Upper lobe of left lung (tissue), 6 donors: ENCODE measurements at regions not wholly inside any gene's neighbourhood (a gene's known extent, or its start where the extent isn't known, plus 50 kb on each side); places are given as distances from the start of the nearest gene placed in this dataset.

Experiments used
- ATAC-seq, 2 donors: fragments of 200-7000 bp; cut with Tn5 transposase; one replicate each; pipeline ENCODE4 v1.9.1; 2022; ENCODE audit warnings: mild to moderate bottlenecking in 2 of 2, moderate library complexity in 2 of 2; ENCODE audit not compliant: low FRiP score in 2 of 2
- DNase-seq, 2 donors: peaks; one replicate each; pipeline ENCODE4 v3.0.0-alpha.2; 2019 to 2020
- H3K27ac ChIP-seq, 4 donors: fragments of 200-600 bp; sonication (generic); one replicate each; pipeline ENCODE4 v1.5.1; 2016 to 2019
- H3K27me3 ChIP-seq, 4 donors: fragments of 200-600 bp; sonication (generic); one replicate each; pipeline ENCODE4 v1.5.1; 2017 to 2019
- H3K36me3 ChIP-seq, 4 donors: fragments of 200-600 bp; sonication (generic); one replicate each; pipeline ENCODE4 v1.5.1; 2016 to 2019
- H3K4me1 ChIP-seq, 4 donors: fragments of 200-600 bp; sonication (generic); one replicate each; pipeline ENCODE4 v1.5.1; 2018 to 2019
- H3K4me3 ChIP-seq, 4 donors: fragments of 200-600 bp; sonication (generic); one replicate each; pipeline ENCODE4 v1.5.1; 2017 to 2019; ENCODE audit warnings: mild to moderate bottlenecking in 2 of 4, moderate library complexity in 1 of 4
- H3K9me3 ChIP-seq, 4 donors: fragments of 200-600 bp; sonication (generic); one replicate each; pipeline ENCODE4 v1.5.1; 2018 to 2019
- EP300 ChIP-seq, 4 donors: sonication (generic); formaldehyde crosslinking; IDR thresholded peaks; one replicate each; pipeline ENCODE4 v1.5.1; 2017; ENCODE audit warnings: antibody characterized with exemption in 4 of 4, control low read depth in 2 of 4
- POLR2A ChIP-seq, 4 donors: fragments of 450-650 bp; IDR thresholded peaks; one replicate each; pipeline ENCODE4 v1.5.1; 2016 to 2017; ENCODE audit warnings: antibody characterized with exemption in 4 of 4, mild to moderate bottlenecking in 2 of 4
- POLR2AphosphoS5 ChIP-seq, 2 donors: sonication (generic); formaldehyde crosslinking; IDR thresholded peaks; one replicate each; pipeline ENCODE4 v1.5.1; 2017; ENCODE audit warnings: antibody characterized with exemption in 2 of 2
- WGBS, 2 donors: methylation state at CpG; one replicate each; pipeline ENCODE4 v1.1.5; 2017 to 2018; 5-methylcytosine and 5-hydroxymethylcytosine counted together
- TF ChIP-seq, protein P1 (sequence below), 6 experiments: fragments of 450-650 bp in 4 of 6; fragments of 200-600 bp in 2 of 6; sonication (generic) in 2 of 6; IDR thresholded peaks; one replicate each; pipeline ENCODE4 v1.5.1; 2016 to 2019; ENCODE audit warnings: antibody characterized with exemption in 6 of 6
- donor health status: DM: no; HTN: no; CAD: no; lungs with moderate emphysema.
- donor health status: DM: no; HTN: yes; CAD: no; lungs with severe emphysema.

DNA sequence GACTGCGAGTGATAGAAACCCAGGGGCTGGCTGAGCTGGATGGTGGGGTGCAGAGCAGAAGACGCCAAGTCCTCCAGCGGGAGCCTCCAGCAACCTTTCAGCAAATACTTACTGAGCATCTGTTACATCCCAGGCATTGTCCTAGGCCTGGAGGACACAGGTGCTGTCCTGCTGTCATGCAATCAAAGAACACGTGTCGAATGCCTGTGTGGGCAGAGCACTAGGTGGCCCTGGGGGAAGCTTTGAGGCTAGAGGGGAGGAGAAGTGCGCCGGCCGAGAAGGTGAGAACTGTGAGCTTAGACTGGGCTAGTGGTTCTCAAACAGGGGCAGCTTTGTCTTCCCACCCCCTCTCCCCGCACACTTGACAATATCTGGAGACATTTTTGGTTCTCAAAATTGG lies 233.6 kb downstream of the BMP7 start:
- DNase-seq, result no peak
- WGBS, 2 donors, result 80 to 86% methylated on average over 9 of the region's 9 CpGs
- TF ChIP-seq, protein P1, sequence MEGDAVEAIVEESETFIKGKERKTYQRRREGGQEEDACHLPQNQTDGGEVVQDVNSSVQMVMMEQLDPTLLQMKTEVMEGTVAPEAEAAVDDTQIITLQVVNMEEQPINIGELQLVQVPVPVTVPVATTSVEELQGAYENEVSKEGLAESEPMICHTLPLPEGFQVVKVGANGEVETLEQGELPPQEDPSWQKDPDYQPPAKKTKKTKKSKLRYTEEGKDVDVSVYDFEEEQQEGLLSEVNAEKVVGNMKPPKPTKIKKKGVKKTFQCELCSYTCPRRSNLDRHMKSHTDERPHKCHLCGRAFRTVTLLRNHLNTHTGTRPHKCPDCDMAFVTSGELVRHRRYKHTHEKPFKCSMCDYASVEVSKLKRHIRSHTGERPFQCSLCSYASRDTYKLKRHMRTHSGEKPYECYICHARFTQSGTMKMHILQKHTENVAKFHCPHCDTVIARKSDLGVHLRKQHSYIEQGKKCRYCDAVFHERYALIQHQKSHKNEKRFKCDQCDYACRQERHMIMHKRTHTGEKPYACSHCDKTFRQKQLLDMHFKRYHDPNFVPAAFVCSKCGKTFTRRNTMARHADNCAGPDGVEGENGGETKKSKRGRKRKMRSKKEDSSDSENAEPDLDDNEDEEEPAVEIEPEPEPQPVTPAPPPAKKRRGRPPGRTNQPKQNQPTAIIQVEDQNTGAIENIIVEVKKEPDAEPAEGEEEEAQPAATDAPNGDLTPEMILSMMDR (IDR thresholded peaks at IDR 0.05), result no peak
- no peak for TF ChIP-seq POLR2AphosphoS5 (IDR thresholded peaks at IDR 0.05)
- TF ChIP-seq EP300 (IDR thresholded peaks at IDR 0.05), result no peak
- no peak for TF ChIP-seq POLR2A (IDR thresholded peaks at IDR 0.05)
- no peak overlapping the region for H3K4me3 ChIP-seq
- ATAC-seq, result no peak
- H3K4me1 ChIP-seq, result no peaks in the 10 kb centered on the region
- H3K27me3 ChIP-seq, result no peaks in the 10 kb centered on the region
- H3K36me3 ChIP-seq, result no peaks in the 10 kb centered on the region
- H3K27ac ChIP-seq, result no peak overlapping the region
- peaks cover 0 to 6% (median 0%) of the 10 kb centered on the region in 4 donors for H3K9me3 ChIP-seq

DNA sequence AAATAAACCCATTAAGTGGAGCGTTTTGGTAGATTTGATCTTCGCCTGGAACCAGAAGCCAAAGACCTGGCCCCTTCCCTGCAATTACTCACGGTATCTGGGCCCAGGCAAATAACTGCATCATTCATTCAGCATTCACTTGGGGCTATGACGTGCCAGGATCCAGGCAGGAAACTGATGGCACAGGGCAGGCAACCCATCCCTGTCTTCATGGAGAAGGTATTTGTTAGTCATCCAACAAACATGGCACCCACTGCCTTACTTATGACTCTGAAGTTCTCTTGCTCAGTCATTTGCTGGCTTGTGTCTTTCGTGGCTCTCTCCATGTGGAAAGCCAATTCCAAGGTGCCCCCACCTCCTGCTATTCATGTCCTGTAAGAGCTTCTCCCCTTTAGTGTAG lies 232.4 kb downstream of the BMP7 start:
- no peak for TF ChIP-seq POLR2A (IDR thresholded peaks at IDR 0.05)
- TF ChIP-seq EP300 (IDR thresholded peaks at IDR 0.05), result no peak
- TF ChIP-seq, protein P1 (IDR thresholded peaks at IDR 0.05), result no peak
- no peak for TF ChIP-seq POLR2AphosphoS5 (IDR thresholded peaks at IDR 0.05)
- H3K27ac ChIP-seq, result no peak overlapping the region
- no peaks in the 10 kb centered on the region for H3K36me3 ChIP-seq
- no peak overlapping the region for H3K4me3 ChIP-seq
- 67 to 72% methylated on average over 5 of the region's 5 CpGs for WGBS, 2 donors
- ATAC-seq (no peak), DNase-seq (no peak)
- peaks cover 0 to 6% (median 0%) of the 10 kb centered on the region in 4 donors for H3K9me3 ChIP-seq
- no peaks in the 10 kb centered on the region for H3K27me3 ChIP-seq
- no peaks in the 10 kb centered on the region for H3K4me1 ChIP-seq

DNA sequence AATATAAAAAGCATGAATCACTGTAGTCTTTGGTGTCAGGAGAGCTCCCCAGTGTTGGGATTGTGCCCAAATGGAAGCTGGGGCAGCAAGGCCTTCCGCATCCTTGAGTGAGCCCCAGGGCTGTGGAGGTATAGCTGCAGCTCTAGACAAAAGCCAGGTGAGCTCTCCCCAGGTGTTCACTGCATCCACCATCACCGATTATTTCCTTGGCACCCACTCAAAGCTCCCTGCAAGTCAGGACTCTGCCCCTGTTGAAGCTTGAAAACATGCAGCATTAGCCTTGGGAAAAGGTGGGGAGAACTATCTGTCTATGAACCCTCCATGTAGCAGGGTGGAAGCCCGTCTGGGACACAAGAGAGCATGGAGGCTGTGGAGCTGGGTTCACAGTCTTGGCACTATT lies 228.8 kb downstream of the BMP7 start:
- Histone ChIP-seq H3K27ac (no peak overlapping the region), H3K4me1 (no peaks in the 10 kb centered on the region), H3K36me3 (no peaks in the 10 kb centered on the region), H3K27me3 (no peaks in the 10 kb centered on the region), H3K4me3 (no peak overlapping the region), H3K9me3 (peaks cover 0 to 6% (median 0%) of the 10 kb centered on the region in 4 donors)
- DNase-seq (no peak), ATAC-seq (no peak)
- TF ChIP-seq EP300 (IDR thresholded peaks at IDR 0.05) (no peak), POLR2AphosphoS5 (IDR thresholded peaks at IDR 0.05) (no peak), POLR2A (IDR thresholded peaks at IDR 0.05) (no peak)
- TF ChIP-seq, protein P1 (IDR thresholded peaks at IDR 0.05), result no peak
- WGBS, 2 donors, result 79 to 90% methylated on average over 3 of the region's 3 CpGs

DNA sequence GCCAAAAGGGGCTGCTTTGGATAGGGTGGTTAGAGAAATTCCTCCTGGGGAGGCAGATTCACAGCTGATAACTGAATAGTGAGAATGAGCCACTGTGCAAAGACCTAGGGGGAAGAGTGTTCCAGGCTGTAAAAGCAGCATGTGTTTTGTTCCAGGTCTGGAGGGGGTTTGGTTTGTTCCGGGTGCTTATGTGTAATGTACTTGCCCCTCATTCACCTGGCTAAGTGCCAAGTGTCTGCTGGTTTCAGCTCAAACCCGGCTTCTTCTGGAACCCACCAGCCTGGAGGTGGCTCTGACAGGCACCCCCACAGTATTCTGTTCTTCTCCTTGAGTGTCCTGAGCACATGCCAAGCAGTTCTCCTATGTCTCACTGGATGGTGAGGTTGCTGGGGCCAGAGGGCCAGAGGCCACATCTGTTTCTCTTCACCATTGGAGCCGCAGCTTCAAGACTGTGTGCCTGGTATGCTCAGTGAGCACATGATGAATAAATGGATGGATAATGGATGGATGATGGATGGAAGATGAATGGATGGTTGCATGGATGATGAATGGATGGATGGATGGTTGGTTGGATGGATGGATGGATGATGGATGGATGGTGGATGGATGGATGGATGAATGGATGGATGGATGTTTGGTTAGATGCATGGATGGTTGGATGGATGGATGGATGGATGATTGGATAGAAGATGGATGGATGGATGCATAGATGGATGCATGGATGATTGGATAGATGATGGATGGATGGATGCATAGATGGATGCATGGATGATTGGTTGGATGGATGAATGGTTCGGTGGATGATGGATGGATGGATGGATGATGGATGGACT lies 227.6 kb downstream of the BMP7 start:
- DNase-seq (no peak), ATAC-seq (no peak)
- Histone ChIP-seq H3K4me1 (no peaks in the 10 kb centered on the region), H3K36me3 (no peaks in the 10 kb centered on the region), H3K27me3 (no peaks in the 10 kb centered on the region), H3K27ac (no peak overlapping the region), H3K4me3 (no peak overlapping the region), H3K9me3 (peaks cover 0 to 6% (median 0%) of the 10 kb centered on the region in 4 donors)
- TF ChIP-seq EP300 (IDR thresholded peaks at IDR 0.05), result no peak
- TF ChIP-seq, protein P1 (IDR thresholded peaks at IDR 0.05), result no peak
- TF ChIP-seq POLR2AphosphoS5 (IDR thresholded peaks at IDR 0.05), result no peak
- TF ChIP-seq POLR2A (IDR thresholded peaks at IDR 0.05), result no peak
- 61 to 64% methylated on average over 3 to 4 of the region's 4 CpGs for WGBS, 2 donors

DNA sequence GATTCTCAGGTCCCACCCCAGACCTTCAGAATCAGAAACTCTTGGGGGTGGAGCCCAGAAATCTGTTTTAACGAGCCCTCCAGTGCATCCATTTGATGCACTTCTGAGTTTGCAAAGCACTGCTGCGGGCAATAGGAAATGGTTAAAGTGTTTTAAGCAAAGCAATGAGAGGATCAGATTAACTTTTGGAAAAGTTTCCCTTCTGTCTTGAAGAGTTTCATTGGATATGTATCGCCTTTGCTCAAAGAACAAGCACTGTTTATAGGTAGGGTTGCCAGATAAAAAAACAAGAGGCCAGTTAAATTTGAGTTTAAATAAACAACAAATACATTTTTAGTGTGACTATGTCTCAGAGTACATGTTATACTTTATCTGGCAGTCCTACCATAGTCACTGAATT lies 226.0 kb downstream of the BMP7 start:
- TF ChIP-seq POLR2A (IDR thresholded peaks at IDR 0.05) (no peak), EP300 (IDR thresholded peaks at IDR 0.05) (no peak), POLR2AphosphoS5 (IDR thresholded peaks at IDR 0.05) (no peak)
- TF ChIP-seq, protein P1 (IDR thresholded peaks at IDR 0.05), result no peak
- Histone ChIP-seq H3K36me3 (no peaks in the 10 kb centered on the region), H3K4me3 (no peak overlapping the region), H3K27me3 (no peaks in the 10 kb centered on the region), H3K9me3 (no peaks in the 10 kb centered on the region), H3K27ac (no peak overlapping the region), H3K4me1 (no peaks in the 10 kb centered on the region)
- ATAC-seq (no peak), DNase-seq (no peak)
- WGBS, 2 donors, result 77 to 81% methylated on average over 3 of the region's 3 CpGs
